NOMO-1 treated with dmso at 0.1 percent for 144 hours (cell line): ENCODE measurements at regions not wholly inside any gene's neighbourhood (a gene's known extent, or its start where the extent isn't known, plus 50 kb on each side); places are given as distances from the start of the nearest gene placed in this dataset.

ENCODE experiments used
- DNase-seq: peaks from one replicate; lab custom pipeline; 2025; ENCODE audit not compliant: unreplicated experiment; lab: John Stamatoyannopoulos, UW

- no peak for DNase-seq
Observed at GRCh38 chr5:133882389-133882695, 86.1 kb downstream of the C5orf15 start.

GRCh38 chr5:133881576-133882388 is 86.6 kb downstream of the C5orf15 start:
- DNase-seq = no peak

DNA sequence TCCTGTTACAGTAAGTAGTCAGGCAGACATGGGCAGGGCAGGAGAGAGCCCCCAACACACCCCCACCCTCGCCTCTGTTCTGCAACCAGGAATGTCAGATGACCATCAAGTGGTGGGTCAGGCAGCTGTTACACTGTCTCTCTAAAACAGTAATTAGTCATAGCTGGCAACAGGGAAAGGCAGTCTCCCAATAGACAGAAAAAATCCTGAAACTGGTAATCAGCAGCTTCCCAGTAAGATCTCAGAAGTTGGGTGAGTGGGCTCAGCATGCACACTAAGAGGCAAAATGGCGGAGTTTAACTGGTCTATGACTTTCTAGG is 90.2 kb downstream of the C5orf15 start:
- no peak for DNase-seq

- no peak for DNase-seq
Observed at GRCh38 chr5:133877351-133878235, 90.8 kb downstream of the C5orf15 start.

- DNase-seq = no peak
Observed at GRCh38 chr5:133876266-133876665, 92.2 kb downstream of the C5orf15 start.

DNA sequence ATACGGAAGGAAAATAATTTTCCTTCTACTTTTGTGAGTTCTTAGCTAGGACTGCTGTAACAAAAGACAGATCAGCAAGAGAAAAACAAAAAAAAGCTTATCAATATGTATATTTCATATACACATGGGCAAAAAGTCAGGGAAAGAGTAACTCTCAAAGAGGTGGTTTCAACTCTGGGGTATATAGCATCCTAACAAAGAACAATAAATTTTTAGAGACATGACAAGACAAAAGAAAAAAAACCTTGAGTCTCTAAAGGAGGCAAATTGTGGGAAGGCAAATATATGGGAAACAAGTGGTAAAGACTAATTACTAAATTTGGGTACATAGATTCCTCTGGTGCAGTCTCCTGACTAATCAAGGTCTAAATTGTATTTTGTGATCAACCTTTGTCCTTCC is 93.2 kb downstream of the C5orf15 start:
- DNase-seq = no peak

- DNase-seq = no peak
Observed at GRCh38 chr5:133873449-133873848, 95.0 kb downstream of the C5orf15 start.

DNA sequence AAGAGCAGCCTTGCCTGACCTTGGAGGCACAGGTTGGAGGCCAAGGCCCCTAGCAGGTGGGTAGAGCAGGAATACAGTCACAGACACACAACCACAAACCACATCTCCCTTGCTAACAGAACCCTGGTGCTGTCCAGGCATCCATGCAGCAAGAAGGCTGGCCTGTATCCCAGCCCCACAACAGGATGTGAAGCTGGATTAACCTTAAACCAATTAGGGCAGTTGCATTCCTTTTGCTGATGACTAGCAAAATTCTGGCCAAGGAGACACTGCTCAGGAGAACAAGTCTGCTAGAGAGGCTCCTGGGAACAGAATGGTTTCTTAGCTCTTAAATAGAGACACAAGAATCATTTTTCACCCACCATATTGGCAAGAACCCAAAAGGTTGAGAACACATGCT is 97.8 kb downstream of the C5orf15 start:
- DNase-seq = no peak

DNA sequence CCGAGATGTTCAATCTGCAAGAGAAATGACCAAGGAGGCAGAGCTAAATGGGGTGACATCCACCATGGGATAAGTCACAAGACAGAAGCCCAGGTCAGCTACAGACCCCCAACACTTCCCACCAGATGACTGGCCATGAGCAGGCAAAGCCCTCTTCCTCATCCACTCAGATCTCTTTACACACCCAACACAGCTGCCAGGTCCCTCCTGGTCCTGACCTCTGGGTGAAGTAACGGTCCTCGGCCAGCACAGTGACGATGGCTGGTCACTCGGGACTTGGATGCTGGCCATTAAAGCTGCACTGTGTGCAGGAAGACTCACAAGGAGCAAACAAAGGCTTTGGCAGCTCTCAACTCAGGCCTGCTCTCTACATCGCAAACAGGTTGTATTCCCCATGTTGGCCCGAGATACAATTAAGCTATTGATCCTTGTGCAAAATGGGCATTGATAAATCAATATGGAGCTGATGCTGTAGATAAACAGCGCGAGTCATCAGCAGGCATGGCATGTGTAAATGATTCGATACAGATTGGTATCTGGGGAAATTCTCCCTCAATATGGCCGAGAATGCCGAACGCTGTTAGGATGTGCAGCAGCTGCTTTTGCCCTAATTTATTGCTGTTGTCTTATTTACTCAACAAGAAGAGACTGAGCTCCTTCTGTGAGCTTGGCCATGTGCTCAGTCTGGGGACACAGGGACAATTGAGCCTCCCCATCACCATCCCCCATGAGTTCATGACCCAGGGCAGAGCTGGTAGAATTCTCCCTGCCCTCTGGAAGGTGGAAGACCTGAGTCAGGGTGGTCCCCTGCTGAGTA is 98.7 kb downstream of the C5orf15 start:
- no peak for DNase-seq

DNA sequence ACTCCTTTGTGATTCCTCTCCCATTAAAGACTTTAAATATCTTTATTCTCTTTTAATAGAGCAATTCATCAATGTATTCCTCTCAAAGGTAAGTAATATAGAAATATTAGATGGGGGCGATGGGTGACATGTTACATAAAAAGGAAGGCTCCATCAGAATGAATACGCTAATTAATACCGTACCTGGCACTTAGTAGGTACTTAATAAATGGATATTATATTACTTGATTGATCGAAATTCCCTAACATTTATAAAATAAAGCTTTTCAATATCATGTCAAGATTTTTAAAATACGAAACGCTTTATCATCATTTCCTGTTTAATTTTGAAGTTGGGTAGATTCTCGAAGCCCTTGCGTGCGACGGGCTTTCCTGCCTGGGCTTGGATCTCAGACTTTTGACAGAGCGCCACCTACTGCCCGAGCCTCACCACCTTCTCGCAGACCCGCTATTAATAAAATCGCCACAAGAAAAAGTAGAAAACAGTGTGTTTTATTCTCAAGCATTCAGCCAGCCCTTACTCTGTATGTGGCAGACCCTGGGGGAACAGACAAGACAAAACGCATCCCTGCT is 99.4 kb downstream of the C5orf15 start:
- peak; percentile 65 for DNase-seq

- no peak for DNase-seq
Observed at GRCh38 chr5:133867851-133868545, 100.4 kb downstream of the C5orf15 start.

DNA sequence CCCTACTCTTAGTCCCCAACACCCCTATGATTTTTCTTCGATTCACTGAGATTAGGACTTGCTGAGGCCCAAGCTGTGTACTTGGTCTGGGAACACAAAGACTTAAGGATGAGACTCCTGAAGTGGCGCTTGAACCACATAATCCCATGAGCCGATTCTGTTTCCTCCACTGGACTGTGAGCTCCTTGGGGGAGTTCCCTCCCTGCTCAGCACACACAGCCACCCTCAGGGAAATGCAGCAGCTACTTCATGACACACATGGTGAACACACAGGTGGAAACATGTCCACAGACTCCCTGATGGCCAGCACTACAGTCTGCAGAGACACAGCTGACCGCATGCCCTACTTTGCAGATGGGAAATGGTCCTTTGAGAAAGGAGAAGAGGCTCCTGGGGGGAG is 101.1 kb downstream of the C5orf15 start:
- DNase-seq = no peak

DNA sequence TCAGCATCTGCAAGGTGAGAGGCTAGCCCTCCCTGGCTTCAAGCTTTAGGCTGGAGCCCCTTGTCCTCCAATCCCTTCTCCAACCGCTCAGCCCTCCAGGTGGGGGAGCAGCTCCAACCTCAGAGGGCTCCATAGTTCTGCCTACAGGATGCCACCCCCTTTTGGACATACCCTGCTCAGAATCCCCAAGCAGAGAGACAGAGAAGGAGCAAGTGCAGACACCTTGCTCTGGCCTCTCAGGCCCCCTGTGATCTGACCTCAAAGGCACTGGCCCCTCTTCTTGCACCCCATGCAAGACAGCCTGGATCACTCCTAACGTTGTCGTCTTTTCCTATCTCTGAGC is 101.6 kb downstream of the C5orf15 start:
- no peak for DNase-seq

DNA sequence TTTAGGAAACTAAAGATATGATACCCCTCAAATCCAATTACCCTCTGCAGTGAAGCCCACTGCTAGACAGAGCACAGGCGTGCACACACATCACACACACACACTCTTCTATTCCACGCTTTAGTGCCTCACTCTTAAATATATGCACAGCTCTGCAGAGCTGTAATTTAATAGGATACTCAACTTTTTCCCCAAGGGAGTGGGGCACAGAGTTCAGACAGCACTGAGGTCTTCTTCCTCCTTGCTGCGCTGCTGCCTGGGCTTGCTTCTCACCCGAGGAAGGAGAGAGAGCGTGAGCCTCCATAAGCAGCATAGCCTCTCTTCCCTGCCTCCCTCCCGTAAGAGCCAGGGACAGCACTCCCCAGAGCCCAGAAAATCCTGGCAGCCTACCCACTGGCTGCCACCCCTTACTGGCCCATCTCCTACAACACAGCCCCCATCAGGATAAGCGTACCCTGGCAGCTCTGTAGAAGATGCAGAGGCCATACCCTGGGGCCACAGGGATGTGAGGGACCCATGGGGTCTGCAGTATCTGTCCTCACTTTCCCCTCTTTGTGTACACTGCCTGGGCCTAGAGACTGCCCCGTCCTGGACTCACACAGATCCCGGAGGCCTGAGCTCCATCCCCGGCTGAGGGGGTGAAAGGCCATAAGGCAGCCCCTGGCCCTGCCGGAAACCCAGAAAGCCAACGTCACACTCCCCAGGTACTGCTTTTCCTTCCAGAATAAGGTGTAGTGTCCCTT is 102.1 kb downstream of the C5orf15 start:
- no peak for DNase-seq

DNA sequence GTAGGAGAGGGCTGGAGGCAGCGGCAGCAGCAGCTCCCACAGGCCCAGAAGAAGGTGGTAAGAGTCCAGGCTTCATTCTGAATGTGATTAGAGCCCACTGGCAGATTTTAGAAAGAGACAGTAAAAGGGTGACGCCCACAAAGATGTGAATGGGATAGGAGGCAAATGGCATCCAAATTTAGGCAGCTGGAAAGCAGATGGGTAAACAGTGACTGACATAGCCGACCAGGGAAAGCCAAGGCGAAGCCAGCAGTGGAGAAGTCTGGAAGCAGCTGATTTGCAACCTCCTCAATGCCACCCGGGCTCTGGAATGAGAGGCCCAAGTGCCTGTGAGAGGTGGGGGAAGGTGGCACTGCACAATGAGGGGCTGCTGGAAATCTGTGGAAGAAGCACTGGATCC is 103.3 kb downstream of the C5orf15 start:
- no peak for DNase-seq

DNA sequence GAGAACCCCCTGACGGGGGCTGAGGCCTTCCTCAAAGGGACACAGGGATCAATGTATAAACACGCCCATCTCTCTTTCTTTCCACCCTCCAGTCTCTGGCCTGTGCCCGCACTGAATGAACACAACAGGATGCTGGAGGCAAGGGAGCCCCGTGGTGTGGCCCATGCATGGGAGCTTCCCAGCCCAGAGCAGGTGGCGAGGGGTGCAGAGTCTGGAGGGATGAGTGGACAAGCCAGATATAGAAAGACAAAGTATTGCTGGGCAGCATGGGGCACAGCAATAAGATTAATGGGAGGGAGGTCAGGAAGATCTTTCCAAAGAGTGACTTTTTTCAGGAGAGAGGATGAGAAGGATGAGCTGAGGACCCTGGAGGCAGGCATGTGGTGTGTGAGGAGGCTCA is 103.7 kb downstream of the C5orf15 start:
- no peak for DNase-seq

DNA sequence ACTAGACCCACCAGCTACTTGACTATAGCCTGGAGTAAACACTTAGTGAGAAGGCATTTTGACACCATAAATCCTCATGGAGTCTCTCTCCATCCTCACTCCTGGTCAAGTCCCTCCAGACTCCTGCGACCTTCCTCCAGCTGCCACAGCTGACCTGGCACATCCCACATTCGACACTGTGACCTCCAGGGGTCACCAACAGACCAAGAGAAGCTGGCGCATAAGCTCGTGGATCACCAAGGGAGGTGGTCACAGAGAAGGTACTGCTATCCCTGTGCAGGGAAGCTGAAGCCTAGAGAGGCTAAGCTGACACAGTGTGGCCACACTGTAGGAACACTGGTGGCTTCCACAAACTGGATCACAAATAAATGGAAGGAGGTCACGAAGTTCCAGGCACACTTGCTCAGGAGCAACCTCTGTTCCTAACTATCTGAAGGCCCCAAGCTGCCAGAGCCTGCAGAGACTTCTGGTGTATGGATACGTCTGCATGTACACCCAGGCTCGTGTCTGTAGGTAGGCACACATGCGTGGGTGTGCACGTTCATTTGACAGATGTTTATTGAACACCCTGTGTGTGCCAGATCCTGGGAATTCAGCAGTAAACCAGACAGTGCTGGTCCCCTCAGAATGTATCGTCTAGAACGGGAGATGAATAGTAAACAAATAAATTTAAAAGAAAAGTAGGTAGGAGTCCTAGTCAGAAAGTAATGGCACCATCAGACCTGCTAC is 104.4 kb downstream of the C5orf15 start:
- no peak for DNase-seq

DNA sequence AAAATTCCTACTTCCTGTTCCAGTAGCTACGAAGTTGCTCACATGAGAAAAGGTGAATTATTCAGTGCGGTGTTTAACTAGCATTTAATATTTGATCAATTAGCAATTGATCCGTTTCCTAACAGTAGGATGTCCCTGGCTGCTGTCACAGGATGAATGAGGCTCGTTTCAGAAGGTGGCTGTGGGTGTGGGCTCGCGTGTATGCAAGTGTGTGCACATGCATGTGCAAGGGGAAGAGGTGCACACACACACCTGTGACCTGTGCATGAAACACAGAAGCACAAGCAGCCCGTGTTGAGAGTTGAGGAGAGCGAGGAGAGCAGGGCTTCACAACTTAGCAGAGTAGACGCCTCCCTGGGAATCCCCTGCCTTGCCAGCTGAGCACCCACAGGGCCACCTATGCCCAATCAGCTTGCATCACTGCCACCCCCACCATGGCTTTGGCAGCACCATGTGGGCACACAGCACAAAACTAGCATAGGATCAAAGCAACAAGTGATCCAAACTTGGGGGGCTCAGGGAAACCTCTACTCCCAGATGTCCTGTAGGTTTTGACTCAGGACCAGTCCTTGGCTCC is 107.2 kb downstream of the C5orf15 start:
- no peak for DNase-seq

DNA sequence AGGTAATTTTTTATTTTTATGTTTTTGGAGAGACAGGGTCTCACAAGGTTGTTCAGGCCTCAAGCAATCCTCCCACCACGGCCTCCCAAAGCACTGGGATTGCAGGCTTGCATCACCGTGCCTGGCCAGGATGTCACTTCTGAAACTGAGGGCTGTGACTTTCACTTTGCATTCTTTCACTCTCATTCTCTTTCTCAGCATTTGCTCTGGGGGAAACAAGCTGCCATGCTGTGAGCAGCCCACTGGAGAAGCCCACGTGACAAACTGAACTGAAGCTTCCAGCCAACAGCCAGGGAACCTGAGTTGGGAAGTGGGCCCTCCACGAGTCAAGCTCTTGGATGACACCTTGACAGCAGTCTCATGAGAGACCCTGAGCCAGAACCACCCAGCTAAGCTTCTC is 109.4 kb downstream of the C5orf15 start:
- DNase-seq = no peak
